GM21528 (cell line): ENCODE measurements at regions not wholly inside any gene's neighbourhood (a gene's known extent, or its start where the extent isn't known, plus 50 kb on each side); places are given as distances from the start of the nearest gene placed in this dataset.
A peak's percentile ranks its signal among the peaks of the same experiment; 100 is the strongest.

ENCODE experiments used
- ATAC-seq: cut with Tn5 transposase; IDR thresholded peaks from one replicate; pipeline ENCODE4 v1.9.1; 2021; ENCODE audit warnings: mild to moderate bottlenecking, moderate library complexity; ENCODE audit not compliant: unreplicated experiment, low FRiP score

GRCh38 chr12:126791122-126791521, 1475.8 kb upstream of the TMEM132C start:
- ATAC-seq, result no peak

DNA sequence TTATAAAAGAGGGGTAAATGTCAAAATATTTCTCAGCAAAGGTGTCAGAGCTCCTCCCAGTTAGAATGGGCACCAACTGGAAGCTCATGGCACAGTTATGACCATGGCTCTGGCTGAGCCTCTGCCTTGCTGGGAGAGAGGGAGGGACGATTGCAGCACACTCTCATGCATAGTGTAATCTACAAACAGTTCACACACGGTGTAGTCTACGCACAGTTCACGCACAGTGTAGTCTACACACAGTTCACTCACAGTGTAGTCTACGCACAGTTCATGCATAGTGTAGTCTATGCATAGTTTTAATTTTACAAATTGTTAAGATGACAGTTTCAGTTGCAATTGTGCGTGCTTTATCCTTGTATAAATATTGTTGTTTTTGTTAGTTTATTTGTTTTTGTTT, 1474.6 kb upstream of the TMEM132C start:
- ATAC-seq, result no peak

GRCh38 chr12:126797525-126797924, 1469.4 kb upstream of the TMEM132C start:
- ATAC-seq, result no peak

- no peak for ATAC-seq
Observed at GRCh38 chr12:126798449-126798848, 1468.5 kb upstream of the TMEM132C start.

DNA sequence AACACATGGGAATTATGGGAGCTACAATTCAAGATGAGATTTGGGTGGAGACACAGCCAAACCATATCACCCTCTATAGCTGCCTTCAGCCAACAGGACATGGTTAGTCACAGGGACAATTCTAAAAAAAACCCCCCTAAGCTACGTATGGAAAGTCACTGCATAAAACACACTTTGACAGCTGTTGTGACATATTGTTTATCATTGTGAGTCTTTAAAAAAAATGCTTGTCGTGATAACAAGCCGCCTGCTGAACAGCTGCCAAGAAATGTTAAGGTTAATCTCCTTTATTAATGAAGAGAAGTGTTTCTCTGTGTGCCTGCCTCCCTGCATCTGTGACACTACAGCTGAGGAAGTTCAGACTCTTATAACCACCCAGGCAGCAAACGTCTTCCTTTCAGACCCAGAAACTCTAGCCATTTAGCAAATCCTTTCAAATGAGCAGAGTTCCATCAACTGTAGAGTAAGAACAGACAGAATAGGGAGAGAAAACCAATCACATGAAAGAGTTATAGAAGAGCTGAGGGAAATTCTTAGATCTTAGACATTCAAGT, 1459.6 kb upstream of the TMEM132C start:
- ATAC-seq, result no peak

DNA sequence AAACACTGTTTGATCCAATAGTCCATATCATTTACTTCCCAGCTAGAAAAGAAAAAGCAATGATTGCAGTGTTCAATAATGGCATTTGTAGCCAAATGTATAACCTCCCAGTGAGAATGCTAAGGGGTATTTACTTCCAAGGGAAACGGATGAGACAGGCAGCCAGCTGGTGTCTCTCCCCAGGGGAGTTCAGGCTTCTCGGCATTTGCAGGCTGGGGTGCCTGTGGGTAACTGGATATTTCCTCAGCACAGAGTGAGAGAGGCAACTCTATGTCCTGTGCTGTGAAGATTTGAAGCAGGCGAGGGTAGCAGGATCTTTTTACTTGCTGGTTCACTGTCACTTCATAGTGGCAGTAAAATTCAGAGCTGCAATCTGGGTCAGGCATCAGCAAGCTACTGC, 1455.6 kb upstream of the TMEM132C start:
- ATAC-seq, result no peak

DNA sequence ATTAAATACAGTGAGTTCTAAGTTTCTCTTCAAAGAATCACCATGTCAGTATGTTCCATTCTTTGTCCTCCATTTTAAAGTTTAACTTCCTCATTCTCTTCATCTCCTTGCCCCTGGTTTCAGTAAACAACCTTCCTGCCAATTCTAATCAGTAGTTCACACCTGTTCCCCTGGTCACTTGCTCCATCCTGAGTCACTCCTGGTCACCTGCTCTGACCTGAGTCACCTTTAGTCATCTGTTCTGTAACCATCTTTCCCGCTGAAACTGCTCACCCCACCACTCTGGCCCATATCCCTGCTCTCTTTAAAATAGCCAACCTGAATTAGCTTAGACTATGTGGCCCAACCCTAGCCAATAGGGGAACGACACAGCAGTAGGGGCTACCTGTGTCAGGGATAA, 1447.4 kb upstream of the TMEM132C start:
- ATAC-seq, result no peak

- no peak for ATAC-seq
Observed at GRCh38 chr12:126830778-126831680, 1435.9 kb upstream of the TMEM132C start.

- no peak for ATAC-seq
Observed at GRCh38 chr12:126837697-126838096, 1429.3 kb upstream of the TMEM132C start.

- no peak for ATAC-seq
Observed at GRCh38 chr12:126843915-126844669, 1422.9 kb upstream of the TMEM132C start.

- no peak for ATAC-seq
Observed at GRCh38 chr12:126847005-126847629, 1419.9 kb upstream of the TMEM132C start.

DNA sequence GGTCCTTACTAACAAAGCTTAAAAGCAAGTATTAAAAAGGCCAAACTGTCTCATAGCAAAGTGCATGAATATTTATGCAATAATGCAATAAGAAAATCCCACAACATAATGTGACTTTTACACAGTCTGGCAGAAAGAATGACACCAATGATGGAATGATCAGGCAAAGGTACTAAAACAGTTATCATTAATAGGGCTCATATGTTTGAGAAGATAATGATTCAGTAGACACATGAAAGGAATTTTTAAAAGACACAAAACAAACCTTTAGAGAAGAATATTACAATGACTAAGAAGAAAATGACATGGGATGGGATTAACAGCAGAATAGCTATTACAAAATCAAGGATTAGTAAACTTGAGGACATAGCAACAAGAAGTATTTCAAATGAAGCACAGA, 1411.2 kb upstream of the TMEM132C start:
- ATAC-seq, result no peak

- no peak for ATAC-seq
Observed at GRCh38 chr12:126856958-126857357, 1410.0 kb upstream of the TMEM132C start.

DNA sequence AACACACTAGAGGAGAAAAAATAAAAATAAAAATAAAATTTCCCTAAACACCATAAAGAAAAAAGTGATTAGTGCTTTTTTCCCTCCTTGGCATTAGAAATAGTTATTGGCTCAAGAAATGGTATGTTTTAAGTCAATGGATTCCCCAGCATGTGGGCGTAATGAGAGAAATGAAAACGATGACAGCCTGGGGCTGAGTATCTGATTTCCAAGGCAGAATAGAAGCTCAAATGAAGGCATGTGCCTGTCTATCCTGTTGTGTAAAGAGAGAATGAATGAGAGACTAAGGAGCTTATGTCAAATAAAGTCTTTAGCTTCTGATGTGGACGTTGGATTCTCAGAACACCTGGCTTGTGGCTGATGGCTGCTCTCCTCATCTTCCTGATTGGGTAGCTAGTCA, 1408.4 kb upstream of the TMEM132C start:
- no peak for ATAC-seq

DNA sequence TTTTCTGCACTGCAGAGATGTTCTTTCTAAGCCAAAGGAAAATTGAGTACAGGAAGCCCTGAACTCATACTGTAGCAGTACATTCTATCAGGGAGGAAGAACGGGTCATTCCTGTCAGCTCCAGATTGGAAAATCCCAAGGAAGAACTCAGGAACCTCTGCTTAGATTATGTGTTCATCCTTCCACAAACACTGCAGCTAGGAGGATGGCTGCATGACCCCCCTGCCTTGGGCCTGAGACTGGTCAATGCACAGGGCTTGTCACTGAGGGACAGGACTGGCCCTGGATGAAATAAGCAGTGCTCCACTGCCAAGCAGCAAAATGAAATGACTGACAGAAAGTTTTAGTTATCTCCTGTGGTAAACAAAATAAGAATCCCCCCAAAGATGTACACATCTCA, 1406.8 kb upstream of the TMEM132C start:
- ATAC-seq, result no peak

DNA sequence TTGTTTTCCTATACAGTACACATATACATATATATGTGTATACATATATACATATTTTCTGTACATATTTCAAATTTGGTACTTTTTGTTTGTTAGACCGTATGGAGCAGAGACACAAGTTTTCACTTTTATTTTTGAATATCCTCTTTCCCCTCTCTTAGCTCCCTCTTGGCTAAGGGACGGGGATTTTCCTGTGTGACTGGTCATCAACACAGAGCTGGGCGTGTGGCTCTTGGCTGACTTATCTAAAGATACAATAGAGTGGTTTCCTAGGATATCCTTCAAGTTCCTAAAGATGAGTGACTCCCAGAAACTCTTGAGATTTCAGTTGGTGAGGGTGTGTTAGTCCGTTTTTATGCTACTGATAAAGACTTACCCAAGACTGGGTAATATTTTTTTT, 1404.5 kb upstream of the TMEM132C start:
- no peak for ATAC-seq

- no peak for ATAC-seq
Observed at GRCh38 chr12:126869644-126870043, 1397.3 kb upstream of the TMEM132C start.

DNA sequence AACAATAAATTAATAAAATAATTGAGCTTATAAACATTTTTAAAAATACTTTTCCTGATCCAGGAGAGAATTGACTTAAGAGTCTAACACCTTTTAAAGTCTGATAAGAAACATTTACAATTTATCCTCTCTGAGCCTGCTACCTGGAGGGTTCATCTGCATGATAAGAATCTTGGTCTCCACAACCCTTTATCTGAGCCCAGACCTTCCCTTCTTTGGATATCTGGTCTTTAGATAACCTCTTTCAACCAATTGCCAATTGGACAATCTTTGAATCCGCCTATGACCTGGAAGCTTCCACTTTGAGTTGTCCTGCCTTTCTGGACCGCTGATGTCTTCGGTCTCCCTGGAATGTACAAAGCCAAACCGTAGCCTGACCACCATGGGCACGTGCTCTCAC, 1393.3 kb upstream of the TMEM132C start:
- no peak for ATAC-seq

DNA sequence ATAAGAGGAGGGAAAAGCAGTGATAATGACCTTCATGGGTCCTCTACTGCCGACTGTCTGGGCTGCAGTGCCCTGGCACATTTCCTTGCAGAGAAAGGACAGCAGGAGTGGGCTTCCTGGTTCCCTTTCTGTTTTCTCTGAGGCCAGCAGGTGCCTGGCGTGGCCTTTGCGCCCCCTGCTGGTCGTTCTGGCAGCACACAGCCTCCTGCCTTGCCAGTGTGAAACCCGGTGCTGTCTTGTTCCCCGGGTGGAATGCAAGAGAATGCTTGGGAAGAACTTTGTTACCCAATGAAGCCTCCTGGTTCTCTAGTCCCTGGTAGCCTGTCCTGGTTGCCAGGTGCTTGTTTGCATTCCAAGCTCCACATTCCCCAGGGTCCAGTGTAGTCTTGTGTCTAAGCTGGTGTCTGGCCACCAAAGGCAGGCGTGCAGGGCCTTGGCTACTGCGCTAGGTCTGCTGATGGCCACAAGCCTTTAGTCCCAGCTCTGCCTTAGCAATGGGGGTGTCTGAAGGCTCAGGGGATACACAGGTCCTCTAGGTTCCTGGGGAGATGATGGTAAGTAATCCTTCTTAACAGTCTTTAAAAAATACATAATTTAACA, 1392.4 kb upstream of the TMEM132C start:
- ATAC-seq, result peak; percentile 94

GRCh38 chr12:126879842-126880241, 1387.1 kb upstream of the TMEM132C start:
- ATAC-seq, result no peak

GRCh38 chr12:126883697-126884096, 1383.3 kb upstream of the TMEM132C start:
- no peak for ATAC-seq
